Activated CD4-positive, alpha-beta T cell treated with anti-CD3 and anti-CD28 coated beads for 48 hours (primary cell): ENCODE measurements at regions not wholly inside any gene's neighbourhood (a gene's known extent, or its start where the extent isn't known, plus 50 kb on each side); places are given as distances from the start of the nearest gene placed in this dataset.

ENCODE experiments used
- DNase-seq: peaks from one replicate; pipeline ENCODE4 v3.0.0-alpha.2; 2020

- DNase-seq = no peak
These were observed 246.3 kb upstream of the CLEC14A start for GRCh38 chr14:38502239-38502638.

- no peak for DNase-seq
These were observed 244.2 kb upstream of the CLEC14A start for GRCh38 chr14:38500125-38500524.

GRCh38 chr14:38496092-38496491, 240.2 kb upstream of the CLEC14A start:
- DNase-seq = no peak

GRCh38 chr14:38490273-38490672, 234.4 kb upstream of the CLEC14A start:
- DNase-seq = no peak

DNA sequence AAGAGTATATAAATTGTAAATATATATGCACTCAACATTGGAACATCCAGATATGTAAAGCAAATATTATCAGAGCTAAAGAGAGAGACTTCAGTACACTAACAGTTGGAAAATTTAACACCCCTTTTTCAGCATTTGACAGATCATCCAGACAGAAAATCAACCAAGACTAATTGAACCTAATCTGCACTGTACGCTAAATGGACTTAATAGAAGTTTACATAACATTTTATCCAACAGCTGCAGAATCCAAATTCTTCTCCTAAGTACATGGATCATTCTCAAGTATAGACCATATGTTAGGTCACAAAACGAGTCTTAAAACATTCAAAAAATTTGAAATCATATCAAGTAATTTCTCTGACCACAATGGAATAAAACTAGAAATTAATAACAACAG, 229.1 kb upstream of the CLEC14A start:
- no peak for DNase-seq

DNA sequence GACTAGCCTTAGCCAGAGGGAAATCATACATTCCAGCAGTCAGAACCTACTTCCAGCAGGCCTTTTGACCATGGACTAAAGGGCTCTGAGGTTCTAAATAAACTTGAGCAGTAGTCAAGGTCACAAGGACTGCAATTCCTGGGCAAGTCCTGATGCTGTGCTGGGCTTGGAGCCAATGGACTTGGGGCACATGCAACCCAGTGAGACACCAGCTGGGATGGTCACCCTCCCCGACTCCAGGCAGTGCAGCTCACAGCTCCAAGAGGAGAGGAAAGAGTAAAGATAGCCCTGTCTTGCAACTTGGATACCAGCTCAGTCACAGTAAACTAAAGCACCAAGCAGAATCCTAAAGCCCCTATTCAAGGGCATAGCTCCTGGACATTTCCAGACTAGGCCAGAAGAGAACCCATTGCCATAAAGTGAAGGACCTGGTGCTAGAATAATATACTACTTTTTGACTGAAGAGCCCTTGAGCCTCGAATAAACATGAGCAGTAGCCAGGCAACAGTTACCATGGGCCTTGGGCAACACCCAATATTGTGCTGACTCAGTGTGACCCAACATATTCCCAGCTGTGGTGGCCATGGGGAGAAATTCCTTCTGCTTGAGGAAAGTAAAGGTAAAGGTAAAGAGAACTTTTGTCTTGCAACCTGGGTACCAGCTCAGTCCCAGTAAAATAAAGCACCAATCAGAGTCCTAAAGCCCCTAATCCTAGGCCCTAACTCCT, 226.2 kb upstream of the CLEC14A start:
- DNase-seq = no peak

DNA sequence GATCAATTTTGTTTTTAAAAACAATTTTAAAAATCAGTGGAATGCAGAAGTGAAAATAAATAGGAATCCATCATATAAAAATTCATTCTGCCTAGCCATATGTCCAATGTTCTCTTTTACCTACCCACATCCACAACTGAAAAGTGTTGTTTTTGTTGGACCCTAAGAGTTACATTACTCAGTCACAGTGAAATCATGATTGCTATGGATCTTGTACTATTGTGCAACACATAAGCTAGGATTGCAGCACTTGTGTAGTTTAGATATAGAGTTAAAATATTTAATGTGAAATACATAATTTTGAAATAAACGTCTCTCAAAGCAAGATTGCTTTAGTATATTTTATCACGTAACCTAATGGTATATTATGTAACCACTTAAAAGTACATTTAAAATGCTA, 213.3 kb upstream of the CLEC14A start:
- no peak for DNase-seq

DNA sequence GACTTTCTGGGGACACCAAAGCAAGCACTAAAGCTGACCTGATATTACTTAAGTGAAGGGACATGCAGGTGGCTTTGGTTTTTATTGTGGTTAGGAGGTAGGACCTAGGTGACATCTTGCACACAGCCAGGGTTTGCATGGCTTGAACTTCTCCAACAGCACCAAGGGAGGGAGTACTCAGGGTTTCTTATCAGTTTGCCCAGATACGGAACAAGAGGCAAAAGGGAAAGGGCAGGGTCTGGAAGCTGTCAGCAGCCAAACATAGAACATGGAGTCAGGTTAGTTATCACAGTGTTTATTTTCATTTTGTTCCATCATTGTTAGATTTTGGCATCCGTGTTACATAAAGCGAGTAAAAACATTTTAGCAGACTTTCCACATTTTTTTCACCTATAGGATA, 186.3 kb upstream of the CLEC14A start:
- DNase-seq = no peak

DNA sequence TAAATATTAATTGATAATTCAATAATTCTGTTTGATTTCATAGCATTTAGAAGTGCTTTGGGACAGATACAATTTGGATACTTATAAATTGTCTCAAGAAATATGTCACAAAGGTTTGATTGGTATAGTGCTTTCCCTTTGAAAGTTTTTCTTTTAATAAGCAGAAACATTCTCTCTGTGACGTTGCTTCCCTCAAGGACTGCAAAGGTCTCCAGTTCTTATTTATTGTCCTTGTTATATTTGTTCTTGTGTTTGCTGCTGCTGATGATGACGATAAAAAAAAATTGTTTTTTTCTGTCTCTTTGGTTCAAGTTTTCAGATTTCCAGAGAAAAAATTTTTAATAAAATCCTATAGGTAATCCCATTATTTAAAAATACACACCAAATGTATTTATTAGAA, 176.3 kb upstream of the CLEC14A start:
- no peak for DNase-seq

DNA sequence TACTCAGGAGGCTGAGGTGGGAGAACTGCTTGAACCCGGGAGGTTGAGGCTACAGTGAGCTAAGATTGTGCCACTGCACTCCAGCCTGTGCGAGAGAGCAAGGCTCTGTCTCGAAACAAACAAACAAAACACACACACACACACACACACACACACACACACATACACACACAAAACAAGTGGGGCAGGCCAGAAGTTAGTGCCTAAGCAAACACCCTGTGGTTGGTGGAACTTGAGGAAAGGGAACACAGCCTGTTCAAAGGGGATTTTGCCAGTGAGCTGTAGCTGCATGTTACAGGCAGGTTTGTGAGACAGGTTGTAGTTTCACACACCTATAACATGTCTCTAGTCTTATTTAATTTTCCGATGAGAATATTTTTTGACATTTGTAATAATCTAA, 175.3 kb upstream of the CLEC14A start:
- DNase-seq = no peak

GRCh38 chr14:38430522-38430921, 174.6 kb upstream of the CLEC14A start:
- DNase-seq = no peak

- no peak for DNase-seq
These were observed 169.6 kb upstream of the CLEC14A start for GRCh38 chr14:38425324-38425976.

- DNase-seq = no peak
These were observed 164.2 kb upstream of the CLEC14A start for GRCh38 chr14:38420048-38420447.

DNA sequence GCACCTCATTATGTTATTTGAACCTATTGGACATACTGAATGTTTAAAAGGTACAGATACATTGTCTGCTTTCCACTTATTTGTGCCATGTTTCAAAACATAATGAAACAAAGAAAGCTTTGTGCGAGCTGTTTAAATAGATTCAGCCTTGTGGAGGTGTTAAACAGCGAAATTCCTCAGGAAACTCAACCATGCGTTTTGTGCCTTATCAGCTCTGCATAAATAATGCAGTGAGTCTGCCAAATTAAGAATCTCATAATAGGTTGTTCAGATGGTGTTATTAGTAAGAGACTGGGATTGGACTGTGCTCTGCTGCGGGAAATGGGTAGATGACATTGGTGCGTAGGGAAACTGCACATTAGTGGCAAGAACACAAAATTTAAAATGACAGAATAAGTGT, 163.7 kb upstream of the CLEC14A start:
- DNase-seq = no peak

GRCh38 chr14:38412654-38413053, 156.8 kb upstream of the CLEC14A start:
- DNase-seq = no peak

DNA sequence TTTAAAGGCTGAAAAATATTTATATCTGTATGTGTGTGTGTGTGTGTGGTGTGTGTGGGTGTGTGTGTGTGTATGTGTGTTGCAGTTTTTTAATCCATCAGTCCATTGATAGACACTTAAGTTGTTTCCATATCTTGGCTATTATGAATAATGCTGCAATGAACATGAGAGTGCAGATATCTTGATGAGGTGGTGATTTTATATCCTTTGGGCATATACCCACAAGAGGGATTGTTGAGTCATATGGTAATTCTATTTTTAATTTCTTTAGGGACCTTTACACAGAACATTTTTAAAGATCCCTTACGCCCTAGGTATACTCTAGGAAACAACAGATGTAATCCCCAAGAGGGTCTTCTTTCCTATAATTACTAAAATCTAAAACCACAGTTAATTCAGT, 154.5 kb upstream of the CLEC14A start:
- no peak for DNase-seq

- DNase-seq = no peak
These were observed 153.3 kb upstream of the CLEC14A start for GRCh38 chr14:38409071-38409705.

DNA sequence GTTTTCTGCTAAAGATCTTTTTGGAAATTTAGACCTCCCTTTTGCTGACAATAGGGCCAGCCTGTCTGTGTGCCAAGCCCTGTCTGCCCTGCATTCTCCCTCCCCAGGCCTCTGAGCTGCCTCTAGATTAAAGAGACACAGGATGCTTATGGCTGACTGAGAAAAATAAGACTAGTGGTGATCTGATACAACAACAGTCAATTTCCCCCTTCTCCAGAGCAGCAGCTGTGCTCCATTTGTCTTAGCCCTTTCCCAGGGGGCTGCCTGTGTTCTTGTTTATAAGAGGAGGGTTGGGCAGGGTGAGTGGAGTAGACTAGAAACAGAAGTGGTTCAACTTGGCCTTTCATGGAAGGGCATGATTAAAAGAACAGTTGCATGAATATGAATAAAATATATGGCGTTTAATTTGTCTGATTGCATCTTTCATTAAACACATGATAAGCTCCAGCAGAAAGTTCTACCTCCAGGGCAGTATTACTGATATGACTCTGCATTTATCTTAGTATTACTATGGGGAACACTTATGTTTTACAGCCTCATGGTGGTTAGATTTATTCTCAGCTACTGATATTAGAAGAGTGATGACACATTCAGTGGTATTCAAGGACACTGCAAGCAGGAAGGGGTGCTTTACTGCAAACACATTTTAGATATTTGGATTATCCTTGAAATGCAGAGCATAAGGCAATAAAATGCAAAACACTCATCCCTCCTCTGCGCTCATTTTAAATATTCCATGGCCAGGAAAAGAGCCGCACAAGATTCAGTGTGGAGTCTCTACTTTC, 150.2 kb upstream of the CLEC14A start:
- DNase-seq = no peak

GRCh38 chr14:38404616-38405015, 148.7 kb upstream of the CLEC14A start:
- DNase-seq = no peak

DNA sequence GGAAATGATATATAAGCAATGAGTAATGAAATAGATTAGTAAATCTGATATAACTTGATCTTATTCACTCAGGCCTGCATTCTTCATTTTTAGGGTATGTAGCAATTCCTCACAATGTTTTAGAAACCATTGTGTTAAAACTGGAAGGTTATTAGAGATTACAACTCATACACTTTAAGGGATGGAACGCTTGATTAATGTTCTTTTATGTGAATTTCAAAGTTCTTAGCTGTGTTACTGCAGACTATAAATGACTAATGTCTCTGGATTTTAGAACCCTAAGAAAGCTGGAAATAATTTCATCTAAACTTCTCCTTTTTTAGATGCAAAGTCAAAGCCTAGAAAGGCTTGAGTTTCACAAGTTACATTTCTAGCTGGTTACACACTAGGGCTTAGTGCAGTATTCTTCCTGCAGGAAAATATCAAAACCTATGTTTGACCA, 148.2 kb upstream of the CLEC14A start:
- DNase-seq = no peak

- no peak for DNase-seq
These were observed 144.9 kb upstream of the CLEC14A start for GRCh38 chr14:38400751-38401150.

- no peak for DNase-seq
These were observed 143.8 kb upstream of the CLEC14A start for GRCh38 chr14:38399652-38400051.

GRCh38 chr14:38394767-38395166, 138.9 kb upstream of the CLEC14A start:
- DNase-seq = no peak

- no peak for DNase-seq
These were observed 138.2 kb upstream of the CLEC14A start for GRCh38 chr14:38394064-38394463.
